K562 (cell line): ENCODE measurements at regions not wholly inside any gene's neighbourhood (a gene's known extent, or its start where the extent isn't known, plus 50 kb on each side); places are given as distances from the start of the nearest gene placed in this dataset.

Source experiments
- ATAC-seq: fragments of 200-7000 bp; cut with Tn5 transposase; 3 replicates; pipeline ENCODE4 v1.9.1; 2020; ENCODE audit warnings: moderate library complexity
- BruUV-seq: library from RNA; stranded (reverse); fragments of 400-500 nt; replicated peaks from 2 replicates; lab custom pipeline; 2021; lab: Mats Ljungman, UMichigan
- CTCF ChIA-PET: fragments of 300-600 bp; formaldehyde crosslinking; extraction: SDS; loops from one replicate; lab custom pipeline; 2021; ENCODE audit warnings: low intra/inter-chr PET ratio; lab: Yijun Ruan, JAX
- POLR2A ChIA-PET: fragments of 300-600, 350-650 bp; sonication (Branson Sonifier 250); formaldehyde crosslinking; extraction: SDS; loops from one replicate; lab custom pipeline; 2021; ENCODE audit warnings: antibody characterized with exemption, inconsistent platforms; lab: Yijun Ruan, JAX
- DNase-seq, 4 experiments: peaks; one replicate each; pipeline versions ENCODE4 v3.0.0 to v3.0.0-alpha.2; 2011 to 2018; ENCODE audit warnings: low spot score in 3 of 4, mixed read lengths in 3 of 4; ENCODE audit errors: extremely low read depth in 1 of 4
- FAIRE-seq: peaks from 2 replicates; lab custom pipeline; 2011; peaks lifted over from hg19 to GRCh38; lab: Jason Lieb, UNC
- H2AFZ ChIP-seq: 2 replicates; pipeline ENCODE4 v1.6.0; 2011; ENCODE audit warnings: low read depth, low read length, control low read depth, inconsistent platforms
- H3K27ac ChIP-seq: fragments of 200-600 bp; 3 replicates; pipeline ENCODE4 v1.8.0; 2011; ENCODE audit warnings: low read depth, mild to moderate bottlenecking, control low read depth, inconsistent platforms, low read length, moderate library complexity, mixed read lengths; ENCODE audit errors: extremely low read depth
- H3K27me3 ChIP-seq, 2 experiments: fragments of 300-600 bp in 1 of 2; 2 replicates in 1 of 2; 3 replicates in 1 of 2; pipeline versions ENCODE4 v1.6.0 to v1.8.0; 2011; ENCODE audit warnings: inconsistent platforms in 2 of 2, low read length in 2 of 2, mild to moderate bottlenecking in 1 of 2, mixed read lengths in 1 of 2, moderate library complexity in 1 of 2; ENCODE audit not compliant: control insufficient read depth in 2 of 2, insufficient read depth in 2 of 2
- H3K36me3 ChIP-seq: fragments of 300-600 bp; 3 replicates; pipeline ENCODE4 v1.8.0; 2011; ENCODE audit warnings: mild to moderate bottlenecking, low read length, inconsistent platforms; ENCODE audit not compliant: control insufficient read depth, insufficient read depth
- H3K4me1 ChIP-seq, 2 experiments: fragments of 200-600 bp in 1 of 2; replicated peaks in 1 of 2; 2 replicates in 1 of 2; 3 replicates in 1 of 2; pipeline versions ENCODE4 v1.5.1 to v1.8.0; 2011; ENCODE audit warnings: inconsistent platforms in 2 of 2, low read length in 2 of 2, mild to moderate bottlenecking in 1 of 2, mixed read lengths in 1 of 2, moderate library complexity in 1 of 2; ENCODE audit not compliant: control insufficient read depth in 2 of 2, insufficient read depth in 2 of 2
- H3K4me2 ChIP-seq: 2 replicates; pipeline ENCODE4 v1.6.1; 2011; ENCODE audit warnings: low read length, control low read depth, inconsistent platforms, mixed read lengths; ENCODE audit not compliant: insufficient read depth
- H3K4me3 ChIP-seq: fragments of 200-600 bp; sonication (generic), shearing (Covaris generic); 2 replicates; pipeline ENCODE4 v1.5.1; 2016; ENCODE audit warnings: control low read depth, inconsistent platforms
- H3K79me2 ChIP-seq: fragments of 200-600 bp; 3 replicates; pipeline ENCODE4 v1.8.0; 2011; ENCODE audit warnings: low read length, inconsistent platforms; ENCODE audit not compliant: control insufficient read depth, insufficient read depth
- H3K9ac ChIP-seq, 2 experiments: 2 replicates each; pipeline versions ENCODE4 v1.6.0 to v1.6.1; 2011; ENCODE audit warnings: low read depth in 2 of 2, low read length in 2 of 2, control low read depth in 1 of 2, inconsistent platforms in 1 of 2, mild to moderate bottlenecking in 1 of 2, mixed read lengths in 1 of 2; ENCODE audit not compliant: insufficient read depth in 1 of 2
- H3K9me1 ChIP-seq: one replicate; pipeline ENCODE4 v1.6.0; 2011; ENCODE audit warnings: inconsistent platforms, mild to moderate bottlenecking, low read length, moderate library complexity; ENCODE audit not compliant: control insufficient read depth, insufficient read depth
- H3K9me3 ChIP-seq: replicated peaks from 2 replicates; pipeline ENCODE4 v1.5.1; 2011; ENCODE audit warnings: low read depth, low read length, inconsistent platforms; ENCODE audit not compliant: control insufficient read depth, insufficient read depth
- H4K20me1 ChIP-seq: replicated peaks from 2 replicates; pipeline ENCODE4 v1.6.1; 2011; ENCODE audit warnings: low read length, inconsistent platforms, mixed read lengths; ENCODE audit not compliant: control insufficient read depth, insufficient read depth
- ETV5 ChIP-seq: sonication (generic); formaldehyde crosslinking; IDR thresholded peaks from 2 replicates; pipeline ENCODE4 v1.4.0; 2020; ENCODE audit warnings: low read depth, mild to moderate bottlenecking, missing genetic modification reagents
- NFE2L1 ChIP-seq: fragments of 450-650 bp; IDR thresholded peaks from 2 replicates; pipeline ENCODE4 v1.6.1; 2016; ENCODE audit warnings: missing genetic modification characterization, low read depth, mild to moderate bottlenecking, missing compliant biosample characterization, moderate library complexity, borderline replicate concordance
- NFXL1 ChIP-seq: fragments of 450-650 bp; formaldehyde crosslinking; IDR thresholded peaks from 2 replicates; pipeline ENCODE4 v1.4.0; 2021; ENCODE audit warnings: mild to moderate bottlenecking
- NRF1 ChIP-seq, 2 experiments: fragments of 450-650 bp; IDR thresholded peaks in 1 of 2; conservative IDR thresholded peaks in 1 of 2; 2 replicates each; pipeline ENCODE4 v1.6.1; 2014; ENCODE audit warnings: mild to moderate bottlenecking in 2 of 2
- ZFP30 ChIP-seq: fragments of 250-450 bp; sonication (Bioruptor Pico); IDR thresholded peaks from 2 replicates; pipeline ENCODE4 v1.8.0; 2022; ENCODE audit warnings: moderate library complexity, mild to moderate bottlenecking, inconsistent platforms, borderline replicate concordance
- ZNF217 ChIP-seq: sonication (generic); formaldehyde crosslinking; IDR thresholded peaks from 2 replicates; pipeline ENCODE4 v1.8.0; 2022; ENCODE audit warnings: mild to moderate bottlenecking, missing genetic modification reagents
- ZNF232 ChIP-seq: sonication (generic); formaldehyde crosslinking; IDR thresholded peaks from 2 replicates; pipeline ENCODE4 v1.8.0; 2022; ENCODE audit warnings: mild to moderate bottlenecking, missing genetic modification reagents
- in situ Hi-C: fragments of 300-500 bp; cut with MboI; formaldehyde crosslinking; loops from 4 replicates; pipeline ENCODE4 v1.15.0; 2018; ENCODE audit warnings: inconsistent platforms, mixed read lengths
- intact Hi-C: fragments of 100-400 bp; cut with micrococcal nuclease; formaldehyde crosslinking; loops from 2 replicates; pipeline ENCODE4 v1.14.2; 2022
- TF ChIP-seq, protein P1 (sequence below), 2 experiments: IDR thresholded peaks; 2 replicates each; pipeline ENCODE4 v1.6.1; 2012; ENCODE audit warnings: improper control_type of control experiment in 2 of 2, low read depth in 2 of 2, low read length in 2 of 2, borderline replicate concordance in 1 of 2
- TF ChIP-seq, protein P2 (sequence below): sonication (generic); formaldehyde crosslinking; IDR thresholded peaks from 2 replicates; pipeline ENCODE4 v1.8.0; 2023; ENCODE audit warnings: mild to moderate bottlenecking, missing genetic modification reagents
- TF ChIP-seq, protein P3 (sequence below), 2 experiments: fragments of 450-650 bp; IDR thresholded peaks; 2 replicates each; pipeline ENCODE4 v1.6.1; 2016

DNA sequence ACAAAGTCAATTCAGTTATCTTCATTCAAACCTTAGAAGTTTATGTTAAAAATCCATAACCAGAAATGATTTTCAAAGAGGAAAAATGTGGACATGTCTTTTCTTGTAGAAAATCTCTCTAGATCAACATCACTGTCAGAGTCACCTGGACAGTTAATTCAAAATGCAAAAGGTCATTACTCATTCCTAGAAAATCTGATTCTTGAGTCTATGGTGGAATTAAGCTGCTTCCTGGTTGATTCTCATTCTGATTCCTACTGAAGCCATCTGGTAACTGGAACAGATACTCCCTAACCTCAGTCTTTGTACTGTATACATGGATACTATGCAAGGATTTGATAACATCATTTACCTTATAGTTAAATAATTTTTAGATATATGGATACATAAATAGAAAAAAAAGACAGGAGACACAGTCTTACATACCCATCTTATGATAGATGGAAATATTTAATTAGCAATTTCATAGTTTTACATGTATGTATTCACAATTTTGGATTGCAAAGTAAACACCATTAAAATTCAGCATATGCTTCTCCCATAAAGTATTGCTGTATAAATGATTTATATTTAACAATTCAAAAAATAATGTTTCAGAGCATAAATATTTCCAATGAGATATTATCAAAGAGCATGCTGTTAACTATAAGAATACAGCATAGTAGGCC, 693.2 kb upstream of the CCDC54 start:
- in situ Hi-C loops (no loop called here), intact Hi-C loops (no loop called here)
- no peaks in the 10 kb centered on the region for H3K79me2 ChIP-seq
- H3K9ac ChIP-seq: no peak overlapping the region
- no peak for TF ChIP-seq NRF1 (conservative IDR thresholded peaks at IDR 0.05 in 1 of 2, IDR thresholded peaks at IDR 0.05 in 1 of 2)
- no peak for TF ChIP-seq ETV5 (CRISPR knock-in tag)
- TF ChIP-seq ZNF232 (CRISPR knock-in tag): no peak
- no peak for TF ChIP-seq NFE2L1
- TF ChIP-seq ZNF217 (CRISPR knock-in tag): no peak
- TF ChIP-seq, protein P1, sequence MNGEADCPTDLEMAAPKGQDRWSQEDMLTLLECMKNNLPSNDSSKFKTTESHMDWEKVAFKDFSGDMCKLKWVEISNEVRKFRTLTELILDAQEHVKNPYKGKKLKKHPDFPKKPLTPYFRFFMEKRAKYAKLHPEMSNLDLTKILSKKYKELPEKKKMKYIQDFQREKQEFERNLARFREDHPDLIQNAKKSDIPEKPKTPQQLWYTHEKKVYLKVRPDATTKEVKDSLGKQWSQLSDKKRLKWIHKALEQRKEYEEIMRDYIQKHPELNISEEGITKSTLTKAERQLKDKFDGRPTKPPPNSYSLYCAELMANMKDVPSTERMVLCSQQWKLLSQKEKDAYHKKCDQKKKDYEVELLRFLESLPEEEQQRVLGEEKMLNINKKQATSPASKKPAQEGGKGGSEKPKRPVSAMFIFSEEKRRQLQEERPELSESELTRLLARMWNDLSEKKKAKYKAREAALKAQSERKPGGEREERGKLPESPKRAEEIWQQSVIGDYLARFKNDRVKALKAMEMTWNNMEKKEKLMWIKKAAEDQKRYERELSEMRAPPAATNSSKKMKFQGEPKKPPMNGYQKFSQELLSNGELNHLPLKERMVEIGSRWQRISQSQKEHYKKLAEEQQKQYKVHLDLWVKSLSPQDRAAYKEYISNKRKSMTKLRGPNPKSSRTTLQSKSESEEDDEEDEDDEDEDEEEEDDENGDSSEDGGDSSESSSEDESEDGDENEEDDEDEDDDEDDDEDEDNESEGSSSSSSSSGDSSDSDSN (IDR thresholded peaks at IDR 0.05; ENCODE audit: borderline replicate concordance in 1 of 2, low read depth in 2 of 2, low read length in 2 of 2): no peak
- TF ChIP-seq, protein P2, sequence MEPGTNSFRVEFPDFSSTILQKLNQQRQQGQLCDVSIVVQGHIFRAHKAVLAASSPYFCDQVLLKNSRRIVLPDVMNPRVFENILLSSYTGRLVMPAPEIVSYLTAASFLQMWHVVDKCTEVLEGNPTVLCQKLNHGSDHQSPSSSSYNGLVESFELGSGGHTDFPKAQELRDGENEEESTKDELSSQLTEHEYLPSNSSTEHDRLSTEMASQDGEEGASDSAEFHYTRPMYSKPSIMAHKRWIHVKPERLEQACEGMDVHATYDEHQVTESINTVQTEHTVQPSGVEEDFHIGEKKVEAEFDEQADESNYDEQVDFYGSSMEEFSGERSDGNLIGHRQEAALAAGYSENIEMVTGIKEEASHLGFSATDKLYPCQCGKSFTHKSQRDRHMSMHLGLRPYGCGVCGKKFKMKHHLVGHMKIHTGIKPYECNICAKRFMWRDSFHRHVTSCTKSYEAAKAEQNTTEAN (CRISPR knock-in tag): no peak
- no peak for TF ChIP-seq ZFP30 (CRISPR knock-in tag)
- TF ChIP-seq NFXL1 (CRISPR knock-in tag): no peak
- TF ChIP-seq, protein P3, sequence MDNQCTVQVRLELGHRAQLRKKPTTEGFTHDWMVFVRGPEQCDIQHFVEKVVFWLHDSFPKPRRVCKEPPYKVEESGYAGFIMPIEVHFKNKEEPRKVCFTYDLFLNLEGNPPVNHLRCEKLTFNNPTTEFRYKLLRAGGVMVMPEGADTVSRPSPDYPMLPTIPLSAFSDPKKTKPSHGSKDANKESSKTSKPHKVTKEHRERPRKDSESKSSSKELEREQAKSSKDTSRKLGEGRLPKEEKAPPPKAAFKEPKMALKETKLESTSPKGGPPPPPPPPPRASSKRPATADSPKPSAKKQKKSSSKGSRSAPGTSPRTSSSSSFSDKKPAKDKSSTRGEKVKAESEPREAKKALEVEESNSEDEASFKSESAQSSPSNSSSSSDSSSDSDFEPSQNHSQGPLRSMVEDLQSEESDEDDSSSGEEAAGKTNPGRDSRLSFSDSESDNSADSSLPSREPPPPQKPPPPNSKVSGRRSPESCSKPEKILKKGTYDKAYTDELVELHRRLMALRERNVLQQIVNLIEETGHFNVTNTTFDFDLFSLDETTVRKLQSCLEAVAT (IDR thresholded peaks at IDR 0.05): no peak
- H3K4me3 ChIP-seq: no peak overlapping the region
- CTCF ChIA-PET: no interaction called here
- DNase-seq (no peak), FAIRE-seq (no peak), ATAC-seq (no peak)
- no peaks in the 10 kb centered on the region for H3K9me3 ChIP-seq
- no peaks in the 10 kb centered on the region for H3K9me1 ChIP-seq
- no TSS peak for BruUV-seq
- no peaks in the 10 kb centered on the region for H3K4me1 ChIP-seq
- POLR2A ChIA-PET: no interaction called here
- no peak overlapping the region for H2AFZ ChIP-seq
- H3K4me2 ChIP-seq: no peak overlapping the region
- H3K36me3 ChIP-seq: no peaks in the 10 kb centered on the region
- no peaks in the 10 kb centered on the region for H3K27me3 ChIP-seq
- H4K20me1 ChIP-seq: no peaks in the 10 kb centered on the region
- H3K27ac ChIP-seq: no peak overlapping the region
